ENCODE measurements at regions not wholly inside any gene's neighbourhood (a gene's known extent, or its start where the extent isn't known, plus 50 kb on each side); places are given as distances from the start of the nearest gene placed in this dataset.

DNA sequence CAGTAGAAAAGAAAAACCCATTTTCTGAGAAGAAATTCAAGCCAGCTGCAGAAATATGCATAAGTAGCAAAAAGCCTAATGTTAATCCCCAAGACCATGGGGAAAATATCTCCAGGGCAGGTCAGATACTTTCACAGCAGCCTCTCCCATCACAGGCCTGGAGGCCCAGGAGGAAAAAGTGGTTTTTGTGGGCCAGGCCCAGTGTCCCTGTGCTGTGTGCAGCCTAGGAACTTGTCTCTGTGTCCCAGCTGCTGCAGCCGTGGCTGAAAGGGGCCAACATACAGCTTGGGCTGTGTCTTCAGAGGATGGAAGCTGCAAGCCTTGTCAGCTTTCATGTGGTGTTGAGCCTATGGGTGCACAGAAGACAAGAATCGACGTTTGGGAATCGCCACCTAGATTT lies 581.0 kb downstream of the C4orf33 start:
- peaks cover 3% of the 10 kb centered on the region for H3K9me3 Mint-ChIP-seq (ENCODE audit: low read depth)
- no peak overlapping the region for H3K4me3 Mint-ChIP-seq (ENCODE audit: unreplicated experiment)
- no peaks in the 10 kb centered on the region for H3K36me3 Mint-ChIP-seq (ENCODE audit: low read depth)
- H3K27ac Mint-ChIP-seq (ENCODE audit: unreplicated experiment) = no peak overlapping the region
- DNase-seq (ENCODE audit: low spot score) = peak; percentile 34
- TF ChIP-seq, protein P1, sequence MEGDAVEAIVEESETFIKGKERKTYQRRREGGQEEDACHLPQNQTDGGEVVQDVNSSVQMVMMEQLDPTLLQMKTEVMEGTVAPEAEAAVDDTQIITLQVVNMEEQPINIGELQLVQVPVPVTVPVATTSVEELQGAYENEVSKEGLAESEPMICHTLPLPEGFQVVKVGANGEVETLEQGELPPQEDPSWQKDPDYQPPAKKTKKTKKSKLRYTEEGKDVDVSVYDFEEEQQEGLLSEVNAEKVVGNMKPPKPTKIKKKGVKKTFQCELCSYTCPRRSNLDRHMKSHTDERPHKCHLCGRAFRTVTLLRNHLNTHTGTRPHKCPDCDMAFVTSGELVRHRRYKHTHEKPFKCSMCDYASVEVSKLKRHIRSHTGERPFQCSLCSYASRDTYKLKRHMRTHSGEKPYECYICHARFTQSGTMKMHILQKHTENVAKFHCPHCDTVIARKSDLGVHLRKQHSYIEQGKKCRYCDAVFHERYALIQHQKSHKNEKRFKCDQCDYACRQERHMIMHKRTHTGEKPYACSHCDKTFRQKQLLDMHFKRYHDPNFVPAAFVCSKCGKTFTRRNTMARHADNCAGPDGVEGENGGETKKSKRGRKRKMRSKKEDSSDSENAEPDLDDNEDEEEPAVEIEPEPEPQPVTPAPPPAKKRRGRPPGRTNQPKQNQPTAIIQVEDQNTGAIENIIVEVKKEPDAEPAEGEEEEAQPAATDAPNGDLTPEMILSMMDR (IDR thresholded peaks at IDR 0.05) = no peak
- peaks cover 2% of the 10 kb centered on the region for H3K27me3 Mint-ChIP-seq (ENCODE audit: low read depth)
- no peaks in the 10 kb centered on the region for H3K4me1 Mint-ChIP-seq (ENCODE audit: low read depth)

DNA sequence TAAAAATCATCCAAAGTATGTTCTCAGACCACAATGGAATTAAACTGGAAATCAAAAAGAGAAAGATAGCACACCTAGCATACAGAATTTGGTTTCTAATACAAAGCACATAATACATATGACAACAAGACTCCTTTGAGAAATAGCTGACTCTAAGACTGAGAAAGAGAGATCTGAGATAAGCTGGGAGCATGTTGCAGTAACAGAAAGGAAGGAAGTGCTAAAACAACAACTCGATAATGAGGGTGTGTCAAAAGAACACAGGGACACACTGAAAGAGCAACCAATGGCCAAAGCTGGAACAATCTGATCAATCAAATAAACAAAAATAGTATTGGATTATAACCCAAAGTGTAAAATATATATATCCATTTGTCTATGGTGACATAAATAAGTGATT lies 586.6 kb downstream of the C4orf33 start:
- TF ChIP-seq, protein P1 (IDR thresholded peaks at IDR 0.05) = no peak
- Mint-ChIP-seq H3K9me3 (ENCODE audit: low read depth) (peaks cover 3% of the 10 kb centered on the region), H3K4me1 (ENCODE audit: low read depth) (no peaks in the 10 kb centered on the region), H3K36me3 (ENCODE audit: low read depth) (peaks cover 1% of the 10 kb centered on the region), H3K4me3 (ENCODE audit: unreplicated experiment) (no peak overlapping the region), H3K27me3 (ENCODE audit: low read depth) (peaks cover 2% of the 10 kb centered on the region), H3K27ac (ENCODE audit: unreplicated experiment) (no peak overlapping the region)
- no peak for DNase-seq (ENCODE audit: low spot score)

DNA sequence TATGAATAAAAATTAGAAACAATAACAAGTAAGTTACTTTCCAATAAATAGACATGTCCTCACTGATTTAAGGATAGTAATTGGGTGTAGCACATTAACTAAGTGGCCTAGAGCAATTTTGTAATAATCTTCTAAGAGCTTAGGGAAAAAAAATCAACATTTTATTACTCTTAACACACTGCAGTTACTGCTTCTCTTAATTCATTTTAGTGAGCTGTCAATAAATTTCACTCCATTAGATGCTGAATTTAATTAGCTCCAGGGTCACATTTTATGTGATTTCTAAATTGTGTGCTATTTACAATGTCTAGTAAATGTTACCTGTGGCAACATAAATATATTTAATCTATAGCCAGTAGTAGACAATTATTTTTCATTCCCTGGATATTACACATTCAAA lies 612.0 kb downstream of the C4orf33 start:
- H3K4me1 Mint-ChIP-seq (ENCODE audit: low read depth) = no peaks in the 10 kb centered on the region
- TF ChIP-seq, protein P1 (IDR thresholded peaks at IDR 0.05) = no peak
- no peak overlapping the region for H3K4me3 Mint-ChIP-seq (ENCODE audit: unreplicated experiment)
- DNase-seq (ENCODE audit: low spot score) = no peak
- H3K36me3 Mint-ChIP-seq (ENCODE audit: low read depth) = no peaks in the 10 kb centered on the region
- H3K27ac Mint-ChIP-seq (ENCODE audit: unreplicated experiment) = no peak overlapping the region
- H3K9me3 Mint-ChIP-seq (ENCODE audit: low read depth) = peaks cover 11% of the 10 kb centered on the region
- H3K27me3 Mint-ChIP-seq (ENCODE audit: low read depth) = peaks cover 4% of the 10 kb centered on the region

DNA sequence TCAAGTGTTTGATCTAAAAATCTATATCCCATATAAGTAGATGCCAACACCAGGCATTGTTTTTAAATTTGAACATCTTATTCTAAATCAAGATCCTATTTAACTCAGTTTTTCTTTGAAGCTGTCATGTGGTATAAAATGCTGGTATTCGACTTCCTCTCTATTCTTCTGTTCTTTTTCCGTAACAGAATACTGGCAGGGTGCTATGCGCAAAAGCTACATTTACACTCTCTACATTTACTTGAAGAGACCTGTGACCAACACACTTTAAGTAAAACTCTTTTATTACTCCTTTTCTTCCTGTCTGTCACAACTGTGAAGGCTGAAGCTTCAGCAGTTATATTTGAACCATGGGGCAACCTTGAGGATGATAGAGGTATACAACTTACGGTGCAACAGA lies 612.8 kb downstream of the C4orf33 start:
- Mint-ChIP-seq H3K4me3 (ENCODE audit: unreplicated experiment) (no peak overlapping the region), H3K9me3 (ENCODE audit: low read depth) (peaks cover 11% of the 10 kb centered on the region), H3K4me1 (ENCODE audit: low read depth) (no peaks in the 10 kb centered on the region), H3K27ac (ENCODE audit: unreplicated experiment) (no peak overlapping the region), H3K36me3 (ENCODE audit: low read depth) (no peaks in the 10 kb centered on the region), H3K27me3 (ENCODE audit: low read depth) (peaks cover 4% of the 10 kb centered on the region)
- TF ChIP-seq, protein P1 (IDR thresholded peaks at IDR 0.05) = no peak
- no peak for DNase-seq (ENCODE audit: low spot score)

DNA sequence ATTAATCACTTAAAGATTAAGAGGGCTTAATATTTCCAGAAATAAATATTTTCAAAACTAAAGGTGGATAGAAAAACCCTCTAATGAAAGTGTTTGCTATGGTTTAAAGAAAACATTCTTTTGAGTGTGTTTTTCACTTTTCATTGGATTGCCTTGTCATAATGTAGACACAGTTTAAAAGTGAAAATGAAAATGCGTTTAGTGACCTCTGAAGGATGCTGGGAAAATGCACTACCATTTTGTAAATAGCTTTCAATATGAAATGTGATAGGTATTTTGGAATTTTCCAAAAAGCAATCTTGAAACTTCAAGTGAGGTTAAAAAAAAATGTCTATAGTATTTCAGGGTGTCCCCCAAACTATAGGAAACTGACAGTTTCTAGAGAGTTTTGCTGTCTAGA lies 642.2 kb downstream of the C4orf33 start:
- H3K9me3 Mint-ChIP-seq (ENCODE audit: low read depth) = peaks cover 3% of the 10 kb centered on the region
- no peak for DNase-seq (ENCODE audit: low spot score)
- no peaks in the 10 kb centered on the region for H3K36me3 Mint-ChIP-seq (ENCODE audit: low read depth)
- H3K4me3 Mint-ChIP-seq (ENCODE audit: unreplicated experiment) = no peak overlapping the region
- peaks cover 8% of the 10 kb centered on the region for H3K27me3 Mint-ChIP-seq (ENCODE audit: low read depth)
- H3K27ac Mint-ChIP-seq (ENCODE audit: unreplicated experiment) = no peak overlapping the region
- TF ChIP-seq, protein P1 (IDR thresholded peaks at IDR 0.05) = no peak
- H3K4me1 Mint-ChIP-seq (ENCODE audit: low read depth) = no peaks in the 10 kb centered on the region

Data from chondrocyte (in vitro differentiated cells).